ENCODE measurements at regions not wholly inside any gene's neighbourhood (a gene's known extent, or its start where the extent isn't known, plus 50 kb on each side); places are given as distances from the start of the nearest gene placed in this dataset.

GRCh38 chr1:102715150-102715549 is 393.2 kb downstream of the COL11A1 start:
- no peak for TF ChIP-seq CHD1 (IDR thresholded peaks at IDR 0.05; ENCODE audit: low read depth, low read length)
- TF ChIP-seq ELK1 (IDR thresholded peaks at IDR 0.05; ENCODE audit: borderline replicate concordance, low read depth, low read length), result no peak
- no peak for TF ChIP-seq MAFK (IDR thresholded peaks at IDR 0.05; ENCODE audit: low read depth, low read length)
- TF ChIP-seq, protein P1, sequence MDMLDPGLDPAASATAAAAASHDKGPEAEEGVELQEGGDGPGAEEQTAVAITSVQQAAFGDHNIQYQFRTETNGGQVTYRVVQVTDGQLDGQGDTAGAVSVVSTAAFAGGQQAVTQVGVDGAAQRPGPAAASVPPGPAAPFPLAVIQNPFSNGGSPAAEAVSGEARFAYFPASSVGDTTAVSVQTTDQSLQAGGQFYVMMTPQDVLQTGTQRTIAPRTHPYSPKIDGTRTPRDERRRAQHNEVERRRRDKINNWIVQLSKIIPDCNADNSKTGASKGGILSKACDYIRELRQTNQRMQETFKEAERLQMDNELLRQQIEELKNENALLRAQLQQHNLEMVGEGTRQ (IDR thresholded peaks at IDR 0.05; ENCODE audit: low read depth, low read length), result no peak
- no peak for TF ChIP-seq RAD21 (IDR thresholded peaks at IDR 0.05; ENCODE audit: low read length)
- TF ChIP-seq MAZ (IDR thresholded peaks at IDR 0.05; ENCODE audit: borderline replicate concordance, low read depth, low read length), result no peak
- TF ChIP-seq FOS (IDR thresholded peaks at IDR 0.05; ENCODE audit: low read depth, low read length), result no peak
- no peak for TF ChIP-seq RFX5 (IDR thresholded peaks at IDR 0.05; ENCODE audit: low read depth, low read length)
- no peak for TF ChIP-seq CTCF (conservative IDR thresholded peaks at IDR 0.05; ENCODE audit: low read depth, low read length)
- BruUV-seq (replicated peaks), result no TSS peak
- dilution Hi-C loops (cut with HindIII; ENCODE audit: low sequenced_read_pairs, unreplicated experiment), result no loop called here

More at GRCh38 chr1:102715150-102715549, 393.2 kb downstream of the COL11A1 start:
- Histone ChIP-seq H3K9ac (ENCODE audit: low read depth, low read length) (no peak overlapping the region), H3K4me1 (ENCODE audit: control insufficient read depth, insufficient read depth, low read length) (no peaks in the 10 kb centered on the region), H2BK5ac (ENCODE audit: low read depth, low read length, poor library complexity, severe bottlenecking) (no peak overlapping the region), H3K9me3 (ENCODE audit: control insufficient read depth, insufficient read depth, low read length) (no peaks in the 10 kb centered on the region), H3K36me3 (ENCODE audit: control insufficient read depth, insufficient read depth, low read length) (no peaks in the 10 kb centered on the region), H3K23ac (ENCODE audit: low read depth, low read length) (no peak overlapping the region), H2AK5ac (ENCODE audit: low read depth, low read length) (no peak overlapping the region), H3K14ac (replicated peaks; ENCODE audit: low read depth, low read length) (no peak overlapping the region), H3K56ac (ENCODE audit: extremely low read depth, insufficient read depth, low read length) (no peak overlapping the region), H3K4me2 (ENCODE audit: low read depth, low read length) (no peak overlapping the region), H4K8ac (ENCODE audit: low read depth in 2 of 2, low read length in 2 of 2) (no peak overlapping the region), H2BK15ac (ENCODE audit: low read depth, low read length) (no peak overlapping the region), H4K5ac (ENCODE audit: low read depth, low read length) (no peak overlapping the region), H2BK20ac (ENCODE audit: low read depth, low read length) (no peak overlapping the region), H2BK120ac (ENCODE audit: low read depth, low read length) (no peak overlapping the region), H3K27me3 (ENCODE audit: control insufficient read depth, insufficient read depth, low read length) (no peaks in the 10 kb centered on the region), H3K9me1 (ENCODE audit: insufficient read depth, low read length) (no peaks in the 10 kb centered on the region), H3K4ac (ENCODE audit: low read depth, low read length) (no peak overlapping the region), H3K18ac (ENCODE audit: low read depth, low read length) (no peak overlapping the region), H3K27ac (ENCODE audit: insufficient read depth, low read length) (no peak overlapping the region), H4K91ac (ENCODE audit: insufficient read depth, low read depth, low read length) (no peak overlapping the region), H2AK9ac (replicated peaks; ENCODE audit: low read depth, low read length, poor library complexity) (no peak overlapping the region), H3K4me3 (ENCODE audit: insufficient read depth, low read depth, low read length) (no peak overlapping the region), H2AFZ (replicated peaks; ENCODE audit: low read length, poor library complexity) (no peak overlapping the region), H3K79me1 (ENCODE audit: low read depth in 1 of 2, low read length in 2 of 2) (no peaks in the 10 kb centered on the region), H4K20me1 (ENCODE audit: insufficient read depth, low read length) (no peaks in the 10 kb centered on the region)
- ATAC-seq (ENCODE audit: low read depth) (no peak), DNase-seq (no peak)
- in situ Hi-C loops (cut with MboI; ENCODE audit: low sequenced_read_pairs) (no loop called here), intact Hi-C loops (cut with micrococcal nuclease) (loop anchor here (5.0 kb wide), 1 partner anchor 802 kb away; no protein-coding TSS in a partner anchor)
- POLR2A ChIA-PET (ENCODE audit: unreplicated experiment), result no interaction called here
- CTCF ChIA-PET, result no interaction called here
- whole genome bisulfite sequencing, 2 experiments (ENCODE audit: extremely low coverage in 2 of 2, insufficient read length in 1 of 2), result no CpG with 5 or more reads among the region's 4 CpGs
